GM18867 (cell line): ENCODE measurements at regions not wholly inside any gene's neighbourhood (a gene's known extent, or its start where the extent isn't known, plus 50 kb on each side); places are given as distances from the start of the nearest gene placed in this dataset.
"Not testable (repeated sequence)": the region's sequence is repeated elsewhere in the genome, so short reads cannot be mapped to it uniquely, and the experiment has no call there.

Experiments used
- ATAC-seq: cut with Tn5 transposase; IDR thresholded peaks from one replicate; pipeline ENCODE4 v1.9.1; 2021; ENCODE audit warnings: mild to moderate bottlenecking, moderate library complexity; ENCODE audit not compliant: unreplicated experiment

DNA sequence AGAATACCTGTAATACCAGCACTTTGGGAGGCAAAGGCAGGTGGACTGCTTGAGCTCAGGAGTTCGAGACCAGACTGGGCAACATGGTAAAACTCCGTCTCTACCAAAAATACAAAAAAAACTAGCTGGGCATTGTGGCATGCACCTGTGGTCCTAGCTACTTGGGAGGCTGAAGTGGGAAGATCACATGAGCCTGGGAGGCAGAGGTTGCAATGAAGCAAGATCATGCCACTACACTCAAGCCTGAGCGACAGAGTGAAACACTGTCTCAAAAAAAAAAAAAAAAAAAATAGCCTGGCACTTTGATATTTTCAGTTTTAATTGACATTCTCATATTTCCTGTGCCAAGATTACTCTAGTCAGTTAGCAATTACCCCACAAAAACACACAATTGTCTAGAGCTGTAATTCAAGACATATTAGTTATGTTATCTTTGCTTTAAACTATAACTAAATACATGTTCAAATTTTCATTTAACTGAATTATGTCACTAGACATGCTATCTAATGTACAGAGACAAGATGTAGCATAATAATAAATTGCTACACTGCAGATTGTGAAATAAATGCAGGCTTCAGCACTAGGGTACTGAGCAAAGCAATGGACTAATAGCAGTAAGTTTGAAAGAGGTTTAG is 378.2 kb upstream of the GRAMD2B start:
- no peak for ATAC-seq

DNA sequence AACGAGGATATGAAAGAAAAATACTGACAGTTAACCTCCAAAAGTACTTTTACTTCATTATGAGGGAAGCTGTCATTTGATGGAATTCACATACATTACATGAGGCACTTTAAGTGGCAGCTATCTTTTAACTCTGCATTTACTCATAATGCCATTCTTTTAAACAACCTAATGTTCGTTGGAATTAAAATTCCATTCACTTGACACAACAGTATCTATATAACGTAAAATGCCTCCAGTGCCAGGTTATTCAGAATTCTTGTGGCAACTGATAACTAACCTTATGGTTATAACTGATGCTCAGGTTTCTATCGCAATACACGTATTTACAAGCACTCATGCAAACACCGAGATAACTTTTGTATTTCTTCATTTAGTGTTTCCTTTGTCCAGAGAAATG is 376.9 kb upstream of the GRAMD2B start:
- ATAC-seq = no peak

DNA sequence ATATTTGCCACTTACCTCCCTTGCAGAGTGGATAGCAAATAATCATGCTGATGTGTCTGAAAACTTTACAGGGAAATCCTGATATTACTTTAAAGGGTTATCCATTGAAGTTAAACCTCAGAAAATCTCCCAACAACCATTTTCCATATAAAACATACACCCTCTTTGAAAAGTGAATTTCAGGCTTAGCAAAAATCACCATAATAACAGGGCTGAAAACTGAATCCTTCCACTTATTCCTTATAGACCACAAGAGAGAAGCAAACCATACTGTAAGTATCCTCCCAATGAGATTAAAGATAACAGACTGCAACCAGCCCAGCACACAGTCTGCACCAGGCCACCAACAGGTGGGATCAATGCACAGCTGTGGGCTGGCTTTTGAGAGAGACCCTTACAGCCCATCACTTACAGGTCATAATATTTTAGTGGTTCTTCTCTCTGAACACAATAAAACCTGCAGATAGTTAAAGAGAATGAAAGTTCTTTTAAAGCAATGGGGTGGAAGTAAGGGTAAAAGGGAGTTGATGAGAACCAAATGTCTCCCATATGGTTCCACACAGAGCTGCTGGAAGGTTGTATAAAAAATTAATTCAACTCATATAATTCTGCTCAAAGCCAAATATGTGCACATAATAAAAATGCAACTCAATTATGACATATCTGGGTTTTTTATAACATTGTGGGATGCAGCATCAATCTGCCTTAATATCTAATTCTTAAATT is 376.2 kb upstream of the GRAMD2B start:
- no peak for ATAC-seq

DNA sequence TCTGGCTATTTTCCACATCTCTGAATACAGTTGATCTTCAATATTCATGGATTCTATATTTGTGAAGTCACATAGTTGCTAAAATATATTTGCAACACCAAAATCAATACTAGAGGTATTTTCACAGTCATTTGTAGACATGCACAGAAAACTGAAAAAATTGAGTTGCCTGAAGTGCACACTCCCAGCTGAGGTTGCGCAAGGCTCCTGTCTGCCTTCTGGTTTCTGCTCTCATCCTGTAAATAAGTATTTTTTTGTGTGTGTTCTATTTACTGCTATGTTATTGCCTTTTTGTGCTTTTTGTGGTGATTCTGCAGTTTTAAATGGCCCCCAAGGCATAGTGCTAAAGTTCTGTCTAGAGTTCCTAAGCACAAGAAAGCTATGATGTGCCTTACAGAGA is 371.1 kb upstream of the GRAMD2B start:
- no peak for ATAC-seq

DNA sequence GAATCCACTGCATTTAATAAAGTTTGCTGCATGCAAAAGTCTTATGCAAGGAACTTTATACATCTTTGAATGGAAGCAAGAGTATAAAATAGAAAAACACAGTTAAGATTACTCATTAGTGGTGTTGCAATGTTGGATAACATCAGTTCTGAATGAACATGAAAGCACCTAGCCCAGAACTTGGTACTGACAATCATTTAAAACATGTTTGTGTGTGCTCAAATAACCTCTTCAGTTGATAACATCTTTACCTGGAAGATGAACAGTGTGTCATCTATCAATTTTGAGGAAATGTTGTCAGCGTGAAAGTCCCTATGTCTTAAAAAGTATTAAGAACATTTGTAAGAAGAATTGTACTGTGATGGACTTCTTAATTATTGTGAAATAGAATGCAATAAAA is 370.4 kb upstream of the GRAMD2B start:
- no peak for ATAC-seq

DNA sequence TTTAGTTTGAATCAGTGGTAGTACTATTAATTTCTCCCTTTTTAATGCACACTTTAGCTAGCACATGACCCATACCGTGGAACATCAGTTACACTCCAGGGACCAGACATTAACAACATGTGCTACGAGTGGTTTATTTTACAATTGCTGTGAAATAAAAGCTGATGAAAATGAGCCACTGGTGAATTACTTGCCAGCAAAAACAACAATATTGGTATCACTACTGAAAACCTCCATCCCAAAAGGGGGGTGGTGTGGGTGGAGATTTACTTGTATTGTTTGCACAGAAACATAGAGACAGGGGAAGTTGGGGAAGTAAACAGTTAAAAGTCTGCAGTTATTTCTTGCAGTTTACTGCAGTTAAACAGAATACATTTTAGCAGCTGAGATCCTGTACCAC is 369.6 kb upstream of the GRAMD2B start:
- ATAC-seq = no peak

DNA sequence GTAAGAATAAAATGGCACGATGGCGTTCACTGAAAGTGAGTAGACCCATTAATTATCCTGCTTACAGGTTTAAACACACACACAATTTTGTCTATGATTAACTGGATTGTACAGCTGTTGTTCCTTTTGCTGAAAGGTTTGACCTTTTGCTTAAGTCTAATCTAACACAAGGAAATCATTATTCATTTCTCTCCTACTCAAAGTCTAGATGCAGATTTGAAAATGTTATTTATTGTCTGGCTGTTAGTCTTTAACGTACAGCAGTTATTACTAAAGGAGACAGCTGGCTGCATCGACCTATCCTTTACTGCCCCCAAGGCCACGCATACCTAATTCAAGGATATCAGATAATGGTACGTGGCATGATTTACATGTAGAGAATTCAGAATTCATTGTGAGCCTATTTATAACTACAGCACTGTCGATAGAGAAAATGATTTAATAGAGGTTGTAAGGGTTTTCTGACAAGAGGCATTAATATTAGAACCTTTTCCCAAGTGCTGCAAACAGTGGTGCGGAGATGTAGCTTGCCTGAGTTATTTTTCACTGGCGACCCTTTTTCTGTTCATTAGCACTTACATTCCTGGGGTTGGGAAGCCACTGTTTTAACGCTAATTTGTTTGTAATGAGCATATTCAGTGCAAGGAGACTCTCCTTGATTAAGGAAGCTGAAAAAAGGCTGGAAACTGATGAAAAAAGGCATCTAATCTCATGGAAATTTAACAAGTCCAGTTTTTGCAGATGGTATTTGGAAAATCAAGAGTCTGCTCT is 368.4 kb upstream of the GRAMD2B start:
- no peak for ATAC-seq

DNA sequence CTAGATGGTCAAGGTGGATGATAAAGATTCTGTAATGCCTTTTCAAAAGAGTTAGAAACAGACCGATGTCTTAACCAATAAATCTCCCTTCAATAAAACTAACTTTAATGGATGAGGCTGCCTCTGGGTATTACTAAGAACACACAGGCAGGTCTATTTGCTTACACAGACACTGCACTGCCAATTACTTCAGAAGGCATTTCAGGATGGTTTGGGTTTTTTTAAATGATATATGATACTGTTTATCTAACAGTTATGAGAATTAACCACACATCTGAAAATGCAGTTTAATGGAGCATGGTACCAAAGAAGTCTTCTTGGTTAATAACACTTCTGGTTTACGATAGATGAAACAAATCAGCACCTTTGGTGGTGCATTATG is 367.9 kb upstream of the GRAMD2B start:
- ATAC-seq = no peak

DNA sequence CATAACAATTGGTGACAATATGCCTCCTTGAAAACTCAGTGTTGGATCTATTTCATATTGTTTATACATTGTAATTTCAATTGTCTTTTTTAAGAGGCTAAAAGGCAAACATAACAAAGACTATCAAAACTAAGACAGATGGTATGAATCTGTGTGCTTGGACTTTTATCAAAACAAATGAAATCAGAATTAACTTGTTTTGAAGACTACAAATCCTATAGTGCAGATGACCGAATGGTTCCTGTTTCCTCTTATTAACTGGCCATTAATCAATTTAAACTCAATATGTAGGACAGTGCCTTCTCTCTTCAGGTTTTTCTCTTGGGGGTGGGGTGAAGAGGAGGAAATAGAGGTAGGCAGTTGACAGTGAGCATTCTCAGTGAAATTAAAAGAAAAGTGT is 366.9 kb upstream of the GRAMD2B start:
- ATAC-seq = no peak

DNA sequence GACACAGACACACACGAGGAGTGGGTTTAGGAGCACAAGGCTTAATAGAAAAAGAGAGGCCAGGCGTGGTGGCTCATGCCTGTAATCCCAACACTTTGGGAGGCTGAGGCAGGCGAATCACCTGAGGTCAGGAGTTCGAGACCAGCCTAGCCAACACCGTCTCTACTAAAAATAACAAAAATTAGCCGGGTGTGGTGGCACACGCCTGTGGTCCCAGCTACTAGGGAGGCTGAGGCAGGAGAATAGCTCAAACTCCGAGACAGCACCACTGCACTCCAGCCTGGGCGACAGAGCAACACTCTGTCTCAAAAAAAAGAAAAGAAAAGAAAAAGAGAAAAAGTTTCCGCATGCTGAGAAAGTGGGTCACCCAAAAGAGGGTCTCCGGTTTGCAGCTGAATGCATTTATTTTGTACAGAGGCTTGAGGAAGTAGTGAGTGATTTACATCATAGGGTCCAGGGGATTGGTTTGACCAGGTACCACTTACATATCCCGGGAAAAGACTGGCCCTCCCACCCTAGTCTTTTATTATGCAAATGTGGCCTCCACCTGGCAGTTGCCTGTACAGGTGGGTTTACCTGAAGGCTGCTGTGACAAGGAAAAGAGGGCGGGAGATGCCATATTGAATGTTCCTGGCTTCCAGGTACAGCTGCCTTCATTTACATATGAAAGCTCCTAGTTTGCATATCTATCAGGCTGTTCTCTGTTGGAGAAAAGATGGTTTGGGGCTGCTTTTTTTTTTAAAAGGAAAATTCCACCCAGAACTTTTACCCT is 366.2 kb upstream of the GRAMD2B start:
- ATAC-seq = no peak

DNA sequence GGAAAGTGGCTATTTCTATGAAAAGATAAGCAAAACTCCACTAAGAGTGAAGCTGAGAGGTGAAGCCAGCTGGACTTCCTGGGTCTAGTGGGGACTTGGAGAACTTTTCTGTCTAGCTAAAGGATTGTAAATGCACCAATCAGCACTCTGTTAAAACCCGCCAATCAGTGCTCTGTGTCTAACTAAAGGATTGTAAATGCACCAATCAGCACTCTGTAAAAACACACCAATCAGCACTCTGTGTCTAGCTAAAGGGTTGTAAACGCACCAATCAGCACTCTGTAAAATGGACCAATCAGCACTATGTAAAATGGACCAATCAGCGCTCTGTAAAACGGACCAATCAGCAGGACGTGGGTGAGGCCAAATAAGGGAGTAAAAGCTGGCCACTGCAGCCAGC is 364.8 kb upstream of the GRAMD2B start:
- ATAC-seq = not testable (repeated sequence)

DNA sequence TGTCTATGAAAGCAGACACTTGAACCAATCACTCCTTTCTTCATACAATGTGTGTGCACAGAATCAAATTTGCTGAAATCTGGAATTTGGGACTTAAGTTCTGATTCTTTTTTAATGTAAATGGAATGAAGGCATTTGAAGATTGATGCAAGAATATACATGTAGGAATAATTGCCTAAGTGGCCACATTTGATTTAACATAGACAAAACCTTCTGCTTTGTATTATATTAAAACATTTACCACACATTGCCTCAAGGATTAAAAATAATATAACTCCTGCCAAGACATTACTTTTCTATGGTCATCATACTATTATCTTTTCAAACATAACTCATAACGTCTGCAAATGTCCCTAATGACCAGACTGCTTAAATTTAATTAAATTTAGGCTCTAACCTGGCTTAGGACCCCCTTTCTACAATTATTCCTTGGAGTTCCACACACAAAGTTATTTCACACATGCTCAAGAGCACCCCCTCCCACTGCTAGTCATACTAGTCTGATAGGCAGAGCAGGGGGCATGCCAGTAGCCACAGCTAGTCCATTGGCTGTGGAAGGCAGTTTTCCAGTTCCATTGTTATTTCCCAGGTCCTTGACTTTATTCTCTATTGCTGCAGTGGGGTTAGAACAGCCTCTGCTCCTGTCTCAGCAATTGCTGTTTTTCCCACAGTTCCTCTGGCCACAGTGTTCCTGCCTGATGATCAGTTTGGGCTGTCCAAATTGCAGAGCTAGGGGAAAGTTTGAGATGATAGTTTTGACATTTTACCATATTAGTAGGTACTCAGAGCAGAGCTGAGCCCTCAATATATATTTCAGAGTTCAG is 360.6 kb upstream of the GRAMD2B start:
- no peak for ATAC-seq

DNA sequence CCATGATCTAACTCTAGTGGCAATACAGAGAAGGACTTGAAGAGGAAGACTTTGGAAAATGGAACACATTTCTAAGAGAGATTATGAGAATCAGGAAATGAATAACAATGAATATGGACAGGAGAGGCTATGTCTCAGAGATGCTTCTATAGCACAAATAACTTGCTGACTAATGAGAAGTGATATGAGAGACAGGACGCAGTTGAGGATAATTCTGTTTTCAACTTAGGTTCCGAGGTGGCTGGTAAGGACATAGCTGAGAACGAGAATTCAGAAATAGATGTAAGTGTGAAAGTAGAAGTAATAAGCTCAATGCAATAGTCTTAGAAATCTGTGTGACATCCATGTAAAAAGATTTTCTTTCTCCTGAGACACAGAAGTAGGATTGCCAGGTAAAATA is 358.1 kb upstream of the GRAMD2B start:
- no peak for ATAC-seq

DNA sequence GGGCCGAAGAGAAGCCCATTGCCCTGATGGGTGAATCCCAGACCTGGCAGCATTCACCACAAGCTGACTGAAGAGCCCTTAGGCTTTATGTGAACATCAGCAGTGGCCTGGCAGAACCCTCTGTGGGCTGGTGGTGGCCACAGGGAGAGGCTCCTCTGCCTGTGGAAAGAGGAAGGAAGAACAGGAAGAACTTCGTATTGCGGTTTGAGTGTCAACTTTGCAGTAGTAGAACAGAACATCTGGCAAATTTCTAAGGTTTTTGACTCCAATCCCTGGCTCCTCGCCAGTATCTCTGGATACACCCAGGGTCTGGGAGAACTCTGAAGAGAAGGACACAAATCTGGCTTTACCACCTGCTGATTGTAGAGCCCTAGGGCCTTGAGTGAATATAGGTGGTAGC is 356.4 kb upstream of the GRAMD2B start:
- ATAC-seq = no peak

DNA sequence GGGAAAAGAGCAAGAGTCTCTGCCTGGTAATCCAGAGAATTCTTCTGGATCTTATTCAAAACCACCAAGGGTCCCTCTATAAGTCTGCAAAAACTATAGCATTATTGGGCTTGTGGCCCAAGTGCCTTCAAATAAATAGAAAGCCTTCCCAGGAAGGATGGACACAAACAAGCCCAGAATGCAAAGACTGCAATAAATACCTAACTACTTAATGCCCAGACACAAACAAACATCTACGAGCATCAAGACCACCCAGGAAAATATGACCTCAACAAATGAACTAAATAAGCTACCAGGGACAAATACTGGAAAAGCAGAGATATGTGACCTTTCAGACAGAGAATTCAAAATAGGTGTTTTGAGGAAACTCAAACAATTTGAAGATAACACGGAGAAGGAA is 355.8 kb upstream of the GRAMD2B start:
- no peak for ATAC-seq

DNA sequence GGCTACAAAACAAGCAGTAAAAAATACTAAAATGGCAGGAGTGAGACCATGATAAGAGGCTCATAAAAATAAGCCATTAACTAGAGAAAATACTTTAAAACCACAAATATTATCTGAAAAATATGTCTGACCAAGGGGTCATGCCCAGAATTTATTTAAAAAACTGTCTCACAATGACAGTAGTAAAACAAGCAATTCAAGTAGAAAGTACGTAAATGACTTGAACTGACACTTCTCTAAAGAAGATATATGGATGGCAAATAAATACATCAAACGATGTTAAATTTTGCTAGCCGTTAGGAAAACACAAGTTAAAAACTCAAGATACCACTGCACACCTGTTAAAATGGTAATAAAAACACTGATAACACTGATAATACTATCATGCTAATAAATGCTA is 353.9 kb upstream of the GRAMD2B start:
- no peak for ATAC-seq

DNA sequence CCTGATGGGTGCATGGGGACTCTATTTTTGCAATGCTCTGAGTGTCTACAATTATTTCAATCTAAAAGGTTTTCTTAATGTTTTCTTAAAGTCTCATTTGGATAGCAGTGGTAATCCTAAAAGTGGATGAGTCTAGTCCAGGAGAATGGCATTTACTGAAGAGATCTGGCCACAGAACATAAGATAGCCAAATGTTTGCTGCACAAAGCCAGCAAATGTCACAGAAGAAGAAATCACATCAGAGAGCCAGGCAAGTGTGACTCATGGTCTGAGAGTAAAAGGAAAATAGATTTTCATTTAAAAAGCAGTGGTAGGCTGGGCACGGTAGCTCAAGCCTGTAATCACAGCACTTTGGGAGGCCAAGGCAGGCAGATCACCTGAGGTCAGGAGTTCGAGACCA is 352.7 kb upstream of the GRAMD2B start:
- no peak for ATAC-seq

DNA sequence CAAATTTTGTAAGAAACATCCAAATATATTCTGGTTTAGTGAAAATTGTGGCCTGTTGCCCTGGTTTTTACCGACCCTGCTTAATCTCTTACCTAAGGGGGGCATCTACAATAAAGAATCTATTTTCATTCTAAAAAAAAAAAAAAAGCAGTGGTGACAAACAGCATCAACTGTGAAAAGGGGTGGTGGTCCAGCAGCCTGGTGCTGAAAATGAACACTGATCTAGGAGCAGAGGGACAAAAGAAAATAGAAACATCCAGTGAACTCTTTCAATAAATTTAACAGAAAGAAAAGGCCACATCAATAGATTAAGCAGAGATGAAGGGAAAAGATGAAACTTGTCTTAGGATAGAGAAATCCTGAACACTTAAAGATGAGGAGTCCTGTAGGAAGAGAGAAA is 348.7 kb upstream of the GRAMD2B start:
- no peak for ATAC-seq

DNA sequence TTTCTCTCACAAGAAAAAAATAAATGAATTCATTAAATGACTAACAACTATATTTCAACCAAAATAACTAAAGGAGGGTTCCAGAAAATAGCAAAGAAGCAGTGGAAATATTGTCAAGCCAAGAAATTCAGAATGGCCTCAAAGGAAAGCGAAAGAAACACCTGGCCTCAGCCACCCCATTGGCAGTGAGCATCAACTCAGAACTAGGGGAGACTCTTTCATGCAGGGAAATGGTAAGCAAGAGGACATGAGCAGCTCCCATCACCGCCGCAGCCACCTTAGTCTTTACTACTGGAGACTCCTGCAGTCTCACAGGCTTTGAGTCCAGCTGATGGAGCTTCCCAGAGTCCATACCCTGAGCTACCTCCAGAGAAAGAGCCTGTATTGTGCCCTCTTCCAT is 343.9 kb upstream of the GRAMD2B start:
- ATAC-seq = no peak

DNA sequence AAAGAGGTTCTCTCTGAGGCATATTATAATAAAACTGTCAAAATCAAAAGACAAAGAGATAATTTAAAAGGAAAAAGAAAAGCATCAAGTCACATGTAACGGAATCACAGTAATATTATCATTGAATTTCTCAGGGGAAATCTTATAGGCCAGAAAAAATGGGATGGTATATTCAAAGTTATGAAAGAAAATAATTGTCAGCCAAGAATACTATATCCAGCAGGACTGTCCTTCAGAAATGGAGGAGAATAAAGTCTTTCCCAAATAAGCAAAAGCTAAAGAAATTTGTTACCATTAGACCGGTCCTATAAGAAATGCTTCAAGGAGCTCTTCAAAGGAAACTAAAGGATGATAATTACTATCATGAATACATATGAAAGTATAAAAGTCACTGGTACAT is 342.0 kb upstream of the GRAMD2B start:
- ATAC-seq = no peak

DNA sequence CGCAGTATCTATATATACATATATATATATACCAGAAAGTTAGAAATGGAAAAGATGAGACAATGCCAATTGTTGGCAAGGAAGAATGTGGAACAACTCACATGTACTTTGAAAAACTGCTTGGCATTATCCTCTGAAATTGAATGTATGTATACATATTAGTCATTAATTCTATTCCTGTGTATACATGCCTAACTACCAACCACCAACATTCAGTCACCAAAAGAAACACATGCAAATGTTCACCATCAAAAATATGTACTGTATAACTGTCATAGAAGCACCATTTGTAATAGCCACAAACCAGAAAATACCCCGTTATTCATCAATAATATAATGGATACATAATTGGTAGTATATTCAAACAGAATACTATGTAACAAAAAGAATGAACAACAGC is 330.2 kb upstream of the GRAMD2B start:
- no peak for ATAC-seq
